CD4-positive, CD25-positive, alpha-beta regulatory T cell (primary cell): ENCODE measurements at regions not wholly inside any gene's neighbourhood (a gene's known extent, or its start where the extent isn't known, plus 50 kb on each side); places are given as distances from the start of the nearest gene placed in this dataset.
"Not testable (repeated sequence)": the region's sequence is repeated elsewhere in the genome, so short reads cannot be mapped to it uniquely, and the experiment has no call there.

Experiments
- ATAC-seq, 2 donors: fragments of 150-1000 bp; cut with Tn5 transposase; one replicate each; pipeline ENCODE4 v1.10.0; 2021; ENCODE audit warnings: low read depth in 2 of 2, moderate number of reproducible peaks in 2 of 2, moderate library complexity in 1 of 2
- DNase-seq, 3 donors: peaks; one replicate each; pipeline versions ENCODE4 v3.0.0 to v3.0.0-alpha.2; 2012 to 2022; ENCODE audit warnings: mixed read lengths in 1 of 3
- H3K27ac ChIP-seq: one replicate; pipeline ENCODE4 v1.7.0; 2013; ENCODE audit warnings: mild to moderate bottlenecking, low read length; ENCODE audit not compliant: insufficient read depth, poor library complexity, severe bottlenecking
- H3K27me3 ChIP-seq: one replicate; pipeline ENCODE4 v1.7.0; 2013; ENCODE audit warnings: low read length; ENCODE audit not compliant: control insufficient read depth, insufficient read depth
- H3K36me3 ChIP-seq: one replicate; pipeline ENCODE4 v1.7.0; 2013; ENCODE audit warnings: mild to moderate bottlenecking, low read length, moderate library complexity; ENCODE audit not compliant: control insufficient read depth, insufficient read depth
- H3K4me1 ChIP-seq: 2 replicates; pipeline ENCODE4 v1.7.0; 2013; ENCODE audit warnings: mild to moderate bottlenecking, low read length; ENCODE audit not compliant: insufficient read depth, control insufficient read depth, poor library complexity, severe bottlenecking
- H3K4me3 ChIP-seq: one replicate; pipeline ENCODE4 v1.7.0; 2013; ENCODE audit warnings: low read depth, mild to moderate bottlenecking, low read length, moderate library complexity
- H3K9me3 ChIP-seq, 2 experiments: 1 replicate in 1 of 2; 2 replicates in 1 of 2; pipeline ENCODE4 v1.7.0; 2013; ENCODE audit warnings: low read length in 2 of 2, mild to moderate bottlenecking in 1 of 2, moderate library complexity in 1 of 2; ENCODE audit not compliant: control insufficient read depth in 2 of 2
- H3K27ac Mint-ChIP-seq, 3 donors: one replicate each; pipeline ENCODE4 v1.8.0; 2020 to 2022; ENCODE audit warnings: mild to moderate bottlenecking in 3 of 3, mixed read lengths in 3 of 3, moderate library complexity in 2 of 3
- H3K27me3 Mint-ChIP-seq: one replicate; pipeline ENCODE4 v1.8.0; 2022; ENCODE audit warnings: mild to moderate bottlenecking, mixed read lengths
- H3K36me3 Mint-ChIP-seq: one replicate; pipeline ENCODE4 v1.8.0; 2020; ENCODE audit warnings: mixed read lengths
- H3K4me1 Mint-ChIP-seq, 4 donors: one replicate each; pipeline ENCODE4 v1.8.0; 2020 to 2022; ENCODE audit warnings: mixed read lengths in 4 of 4, mild to moderate bottlenecking in 1 of 4
- H3K4me3 Mint-ChIP-seq, 4 donors: one replicate each; pipeline ENCODE4 v1.8.0; 2020 to 2022; ENCODE audit warnings: mild to moderate bottlenecking in 4 of 4, mixed read lengths in 4 of 4, moderate library complexity in 3 of 4
- H3K9me3 Mint-ChIP-seq, 7 donors: one replicate each; pipeline ENCODE4 v1.8.0; 2020 to 2022; ENCODE audit warnings: mixed read lengths in 7 of 7, mild to moderate bottlenecking in 3 of 7, moderate library complexity in 2 of 7

GRCh38 chr3:144687862-144688261, 716.2 kb downstream of the DIPK2A start:
- Mint-ChIP-seq H3K36me3 (no peaks in the 10 kb centered on the region), H3K4me3 (no peak overlapping the region), H3K27me3 (no peaks in the 10 kb centered on the region), H3K27ac (no peak overlapping the region), H3K9me3 (peaks cover 0 to 1% (median 0%) of the 10 kb centered on the region in 7 donors), H3K4me1 (no peaks in the 10 kb centered on the region)
- Histone ChIP-seq H3K36me3 (no peaks in the 10 kb centered on the region), H3K27me3 (no peaks in the 10 kb centered on the region), H3K4me1 (no peaks in the 10 kb centered on the region), H3K9me3 (no peaks in the 10 kb centered on the region), H3K4me3 (no peak overlapping the region), H3K27ac (no peak overlapping the region)
- no peak for DNase-seq
- no peak for ATAC-seq

- Mint-ChIP-seq H3K4me1 (no peaks in the 10 kb centered on the region), H3K36me3 (no peaks in the 10 kb centered on the region)
Measured at GRCh38 chr3:144692488-144692887, 720.9 kb downstream of the DIPK2A start.

GRCh38 chr3:144708437-144708836, 736.8 kb downstream of the DIPK2A start:
- H3K27ac ChIP-seq = no peak overlapping the region
- ATAC-seq (no peak), DNase-seq (no peak)
- no peaks in the 10 kb centered on the region for H3K27me3 Mint-ChIP-seq
- H3K9me3 ChIP-seq = no peaks in the 10 kb centered on the region
- no peak overlapping the region for H3K4me3 ChIP-seq
- no peaks in the 10 kb centered on the region for H3K36me3 ChIP-seq
- H3K4me1 Mint-ChIP-seq = no peaks in the 10 kb centered on the region
- H3K36me3 Mint-ChIP-seq = no peaks in the 10 kb centered on the region
- H3K9me3 Mint-ChIP-seq = peaks cover 0 to 8% (median 2%) of the 10 kb centered on the region in 7 donors
- H3K27ac Mint-ChIP-seq = no peak overlapping the region
- H3K4me3 Mint-ChIP-seq = no peak overlapping the region
- H3K27me3 ChIP-seq = no peaks in the 10 kb centered on the region
- H3K4me1 ChIP-seq = no peaks in the 10 kb centered on the region

More at GRCh38 chr3:144692488-144692887, 720.9 kb downstream of the DIPK2A start:
- Histone ChIP-seq H3K9me3 (no peaks in the 10 kb centered on the region), H3K36me3 (no peaks in the 10 kb centered on the region), H3K4me3 (no peak overlapping the region), H3K27me3 (no peaks in the 10 kb centered on the region), H3K27ac (no peak overlapping the region), H3K4me1 (no peaks in the 10 kb centered on the region)
- Mint-ChIP-seq H3K4me3 (no peak overlapping the region), H3K27me3 (no peaks in the 10 kb centered on the region), H3K9me3 (peaks cover 0 to 7% (median 0%) of the 10 kb centered on the region in 7 donors), H3K27ac (no peak overlapping the region)
- ATAC-seq = no peak
- no peak for DNase-seq

GRCh38 chr3:144737281-144737680, 765.7 kb downstream of the DIPK2A start:
- Histone ChIP-seq H3K9me3 (no peaks in the 10 kb centered on the region), H3K4me1 (no peaks in the 10 kb centered on the region), H3K27ac (no peak overlapping the region), H3K27me3 (no peaks in the 10 kb centered on the region), H3K36me3 (no peaks in the 10 kb centered on the region), H3K4me3 (no peak overlapping the region)
- H3K4me1 Mint-ChIP-seq = no peaks in the 10 kb centered on the region
- no peaks in the 10 kb centered on the region for H3K36me3 Mint-ChIP-seq
- no peak for DNase-seq
- ATAC-seq = no peak
- peaks cover 0 to 3% (median 0%) of the 10 kb centered on the region in 7 donors for H3K9me3 Mint-ChIP-seq
- no peak overlapping the region for H3K4me3 Mint-ChIP-seq
- no peaks in the 10 kb centered on the region for H3K27me3 Mint-ChIP-seq
- H3K27ac Mint-ChIP-seq = no peak overlapping the region

GRCh38 chr3:144743225-144743668, 771.6 kb downstream of the DIPK2A start:
- Histone ChIP-seq H3K27ac (no peak overlapping the region), H3K4me3 (no peak overlapping the region), H3K27me3 (no peaks in the 10 kb centered on the region), H3K36me3 (no peaks in the 10 kb centered on the region), H3K9me3 (no peaks in the 10 kb centered on the region), H3K4me1 (no peaks in the 10 kb centered on the region)
- peaks cover 0 to 2% (median 0%) of the 10 kb centered on the region in 7 donors for H3K9me3 Mint-ChIP-seq
- H3K4me1 Mint-ChIP-seq = no peaks in the 10 kb centered on the region
- H3K36me3 Mint-ChIP-seq = no peaks in the 10 kb centered on the region
- H3K27ac Mint-ChIP-seq = no peak overlapping the region
- no peaks in the 10 kb centered on the region for H3K27me3 Mint-ChIP-seq
- DNase-seq (no peak), ATAC-seq (no peak)
- H3K4me3 Mint-ChIP-seq = no peak overlapping the region

- Mint-ChIP-seq H3K4me1 (no peaks in the 10 kb centered on the region), H3K27ac (no peak overlapping the region), H3K27me3 (no peaks in the 10 kb centered on the region), H3K4me3 (no peak overlapping the region), H3K36me3 (no peaks in the 10 kb centered on the region), H3K9me3 (peaks cover 0 to 2% (median 0%) of the 10 kb centered on the region in 7 donors)
- ATAC-seq (no peak), DNase-seq (no peak)
- H3K4me3 ChIP-seq = no peak overlapping the region
- H3K9me3 ChIP-seq = no peaks in the 10 kb centered on the region
- H3K27ac ChIP-seq = no peak overlapping the region
- H3K4me1 ChIP-seq = no peaks in the 10 kb centered on the region
- no peaks in the 10 kb centered on the region for H3K36me3 ChIP-seq
- H3K27me3 ChIP-seq = no peaks in the 10 kb centered on the region
Measured at GRCh38 chr3:144744473-144744872, 772.9 kb downstream of the DIPK2A start.

- H3K4me3 Mint-ChIP-seq = no peak overlapping the region
- no peak overlapping the region for H3K4me3 ChIP-seq
- H3K27me3 ChIP-seq = no peaks in the 10 kb centered on the region
- no peaks in the 10 kb centered on the region for H3K36me3 ChIP-seq
- no peaks in the 10 kb centered on the region for H3K4me1 Mint-ChIP-seq
- H3K36me3 Mint-ChIP-seq = no peaks in the 10 kb centered on the region
- H3K27me3 Mint-ChIP-seq = no peaks in the 10 kb centered on the region
- H3K27ac ChIP-seq = no peak overlapping the region
- no peak for DNase-seq
- H3K27ac Mint-ChIP-seq = no peak overlapping the region
- no peaks in the 10 kb centered on the region for H3K4me1 ChIP-seq
- peaks cover 0 to 4% (median 1%) of the 10 kb centered on the region in 7 donors for H3K9me3 Mint-ChIP-seq
- ATAC-seq = no peak
- H3K9me3 ChIP-seq = no peaks in the 10 kb centered on the region
Measured at GRCh38 chr3:144746631-144747030, 775.0 kb downstream of the DIPK2A start.

- not testable (repeated sequence) for H3K27ac Mint-ChIP-seq, DNase-seq, H3K9me3 ChIP-seq, H3K9me3 Mint-ChIP-seq, H3K36me3 Mint-ChIP-seq, H3K27me3 ChIP-seq, H3K4me3 Mint-ChIP-seq, H3K4me1 Mint-ChIP-seq, H3K4me1 ChIP-seq, H3K36me3 ChIP-seq, H3K27ac ChIP-seq, H3K4me3 ChIP-seq, ATAC-seq, H3K27me3 Mint-ChIP-seq
Measured at GRCh38 chr3:144749536-144750253, 778.1 kb downstream of the DIPK2A start.
